ENCODE measurements at regions not wholly inside any gene's neighbourhood (a gene's known extent, or its start where the extent isn't known, plus 50 kb on each side); places are given as distances from the start of the nearest gene placed in this dataset.

- TF ChIP-seq, protein P1, sequence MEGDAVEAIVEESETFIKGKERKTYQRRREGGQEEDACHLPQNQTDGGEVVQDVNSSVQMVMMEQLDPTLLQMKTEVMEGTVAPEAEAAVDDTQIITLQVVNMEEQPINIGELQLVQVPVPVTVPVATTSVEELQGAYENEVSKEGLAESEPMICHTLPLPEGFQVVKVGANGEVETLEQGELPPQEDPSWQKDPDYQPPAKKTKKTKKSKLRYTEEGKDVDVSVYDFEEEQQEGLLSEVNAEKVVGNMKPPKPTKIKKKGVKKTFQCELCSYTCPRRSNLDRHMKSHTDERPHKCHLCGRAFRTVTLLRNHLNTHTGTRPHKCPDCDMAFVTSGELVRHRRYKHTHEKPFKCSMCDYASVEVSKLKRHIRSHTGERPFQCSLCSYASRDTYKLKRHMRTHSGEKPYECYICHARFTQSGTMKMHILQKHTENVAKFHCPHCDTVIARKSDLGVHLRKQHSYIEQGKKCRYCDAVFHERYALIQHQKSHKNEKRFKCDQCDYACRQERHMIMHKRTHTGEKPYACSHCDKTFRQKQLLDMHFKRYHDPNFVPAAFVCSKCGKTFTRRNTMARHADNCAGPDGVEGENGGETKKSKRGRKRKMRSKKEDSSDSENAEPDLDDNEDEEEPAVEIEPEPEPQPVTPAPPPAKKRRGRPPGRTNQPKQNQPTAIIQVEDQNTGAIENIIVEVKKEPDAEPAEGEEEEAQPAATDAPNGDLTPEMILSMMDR (IDR thresholded peaks at IDR 0.05; ENCODE audit: low read depth, low read length) = no peak
- TF ChIP-seq EZH2phosphoT487 (IDR thresholded peaks at IDR 0.05; ENCODE audit: low read depth) = no peak
Measured at GRCh38 chr3:161575901-161576300, 79.3 kb downstream of the OTOL1 start.

Data from OCI-LY3 (cell line).